ENCODE measurements at regions not wholly inside any gene's neighbourhood (a gene's known extent, or its start where the extent isn't known, plus 50 kb on each side); places are given as distances from the start of the nearest gene placed in this dataset.

DNA sequence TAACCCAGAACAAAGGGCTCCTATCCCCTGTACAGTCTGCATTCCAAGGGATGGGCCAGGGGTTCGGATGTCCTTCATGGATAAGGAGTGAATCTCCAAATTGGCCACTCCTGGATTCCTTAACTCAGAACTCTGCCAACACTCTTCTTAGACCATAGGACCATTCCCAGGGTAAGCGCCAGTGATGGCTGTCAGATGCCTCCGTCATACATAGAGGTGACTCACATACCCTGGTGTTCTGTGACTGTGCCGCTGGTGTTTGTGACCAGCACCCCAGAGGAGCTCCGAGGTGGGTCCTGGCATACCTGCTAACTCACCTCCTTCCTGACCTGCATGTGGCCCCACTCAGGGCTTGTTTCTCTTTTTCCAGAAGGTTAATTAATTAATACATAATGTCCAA, 134.7 kb downstream of the KLF13 start:
- 87% methylated on average over 5 of the region's 5 CpGs for WGBS (ENCODE audit: insufficient coverage)
- H3K4me3 ChIP-seq (ENCODE audit: control insufficient read depth in 1 of 7, extremely low read depth in 1 of 7, insufficient read depth in 4 of 7, low read depth in 2 of 7, low read length in 6 of 7) = no peak overlapping the region
- H3K36me3 ChIP-seq (ENCODE audit: control insufficient read depth in 4 of 4, insufficient read depth in 4 of 4, low read length in 3 of 4) = no peaks in the 10 kb centered on the region
- ChIA-PET POLR2A (no interaction called here), CTCF (interaction anchor here (1.4 to 3.6 kb wide), 2 partner anchors 11 to 80 kb away, joined by 3 to 22 read pairs; no protein-coding TSS in a partner anchor)
- H3K27ac ChIP-seq (ENCODE audit: insufficient read depth in 1 of 2, low read depth in 1 of 2, low read length in 2 of 2, poor library complexity in 1 of 2, severe bottlenecking in 2 of 2) = no peak overlapping the region
- no peaks in the 10 kb centered on the region for H3K9me3 ChIP-seq (ENCODE audit: control extremely low read depth in 1 of 5, control insufficient read depth in 4 of 5, insufficient read depth in 2 of 5, low read depth in 1 of 5, low read length in 4 of 5)
- peaks cover 0 to 4% (median 0%) of the 10 kb centered on the region in 5 experiments for H3K27me3 ChIP-seq (replicated peaks in 2 of 5; ENCODE audit: control insufficient read depth in 4 of 5, insufficient read depth in 5 of 5, low read length in 4 of 5)
- no peaks in the 10 kb centered on the region for H3K4me1 ChIP-seq (ENCODE audit: control extremely low read depth in 1 of 4, control insufficient read depth in 4 of 4, insufficient read depth in 4 of 4, low read length in 3 of 4)
- DNase-seq = no peak

DNA sequence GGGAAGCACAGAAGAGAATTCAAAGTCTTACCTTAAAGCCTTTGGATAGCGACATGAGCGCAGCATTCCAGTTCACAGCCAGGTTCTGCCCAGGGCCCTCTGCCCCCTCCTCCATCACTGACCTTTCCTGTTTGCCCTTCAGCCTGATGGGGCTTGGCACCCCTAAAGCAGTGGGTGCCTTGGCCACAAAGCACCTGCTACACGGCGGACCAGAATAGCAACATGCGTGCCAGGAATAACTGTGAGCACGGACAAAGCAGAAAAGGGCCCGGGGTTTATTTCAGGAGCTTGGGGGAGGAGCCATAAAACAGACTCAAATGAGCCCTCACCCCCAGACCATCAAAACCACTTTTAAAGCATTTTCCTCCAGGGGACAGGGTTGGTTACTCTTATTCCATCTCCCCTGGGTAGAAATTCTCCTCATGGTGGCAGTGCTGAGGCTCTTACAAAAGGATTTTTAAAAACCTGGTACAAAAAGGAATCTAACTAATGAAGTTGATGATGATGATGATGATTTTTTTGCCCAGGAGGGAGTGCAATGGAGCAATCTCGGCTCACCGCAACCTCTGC, 135.4 kb downstream of the KLF13 start:
- Histone ChIP-seq H3K27me3 (replicated peaks in 2 of 5; ENCODE audit: control insufficient read depth in 4 of 5, insufficient read depth in 5 of 5, low read length in 4 of 5) (peaks cover 0 to 4% (median 0%) of the 10 kb centered on the region in 5 experiments), H3K27ac (ENCODE audit: insufficient read depth in 1 of 2, low read depth in 1 of 2, low read length in 2 of 2, poor library complexity in 1 of 2, severe bottlenecking in 2 of 2) (no peak overlapping the region), H3K4me1 (ENCODE audit: control extremely low read depth in 1 of 4, control insufficient read depth in 4 of 4, insufficient read depth in 4 of 4, low read length in 3 of 4) (no peaks in the 10 kb centered on the region), H3K36me3 (ENCODE audit: control insufficient read depth in 4 of 4, insufficient read depth in 4 of 4, low read length in 3 of 4) (no peaks in the 10 kb centered on the region), H3K4me3 (ENCODE audit: control insufficient read depth in 1 of 7, extremely low read depth in 1 of 7, insufficient read depth in 4 of 7, low read depth in 2 of 7, low read length in 6 of 7) (no peak overlapping the region), H3K9me3 (ENCODE audit: control extremely low read depth in 1 of 5, control insufficient read depth in 4 of 5, insufficient read depth in 2 of 5, low read depth in 1 of 5, low read length in 4 of 5) (no peaks in the 10 kb centered on the region)
- CTCF ChIA-PET = interaction anchor here (1.4 kb wide), 1 partner anchor 80 kb away, joined by 3 read pairs; no protein-coding TSS in a partner anchor
- POLR2A ChIA-PET = no interaction called here
- 97% methylated on average over 9 of the region's 9 CpGs for WGBS (ENCODE audit: insufficient coverage)
- DNase-seq = no peak

DNA sequence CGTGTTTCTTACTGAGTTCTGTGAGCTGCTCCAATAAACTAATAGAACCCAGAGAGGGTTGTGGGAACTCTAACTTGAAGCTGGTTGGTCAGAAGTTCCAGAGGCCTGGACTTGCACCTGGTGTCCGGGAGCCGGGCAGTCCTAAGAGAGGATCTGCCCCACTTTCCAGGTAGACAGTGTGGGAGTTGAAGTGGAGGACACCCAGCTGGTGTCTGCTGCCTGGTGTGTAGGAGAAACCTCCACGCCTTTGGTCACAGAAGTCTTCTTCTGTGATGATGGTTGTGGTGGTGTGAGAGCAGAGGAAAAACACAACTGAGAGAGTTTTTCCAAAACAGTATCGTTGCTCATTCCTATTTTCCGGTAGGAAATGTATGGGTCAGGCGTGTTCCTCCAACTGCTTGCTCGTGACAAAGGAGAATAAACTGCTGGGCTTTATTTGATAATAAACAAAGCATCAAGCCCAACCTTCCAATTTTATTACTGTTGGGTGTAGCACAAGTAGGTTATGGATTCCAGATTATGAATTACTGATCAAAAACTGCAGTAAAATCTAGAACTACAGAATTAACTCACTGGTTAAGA, 137.0 kb downstream of the KLF13 start:
- Histone ChIP-seq H3K4me1 (ENCODE audit: control extremely low read depth in 1 of 4, control insufficient read depth in 4 of 4, insufficient read depth in 4 of 4, low read length in 3 of 4) (no peaks in the 10 kb centered on the region), H3K27me3 (replicated peaks in 2 of 5; ENCODE audit: control insufficient read depth in 4 of 5, insufficient read depth in 5 of 5, low read length in 4 of 5) (peaks cover 0 to 4% (median 0%) of the 10 kb centered on the region in 5 experiments), H3K27ac (ENCODE audit: insufficient read depth in 1 of 2, low read depth in 1 of 2, low read length in 2 of 2, poor library complexity in 1 of 2, severe bottlenecking in 2 of 2) (no peak overlapping the region), H3K4me3 (ENCODE audit: control insufficient read depth in 1 of 7, extremely low read depth in 1 of 7, insufficient read depth in 4 of 7, low read depth in 2 of 7, low read length in 6 of 7) (no peak overlapping the region), H3K9me3 (ENCODE audit: control extremely low read depth in 1 of 5, control insufficient read depth in 4 of 5, insufficient read depth in 2 of 5, low read depth in 1 of 5, low read length in 4 of 5) (no peaks in the 10 kb centered on the region), H3K36me3 (ENCODE audit: control insufficient read depth in 4 of 4, insufficient read depth in 4 of 4, low read length in 3 of 4) (no peaks in the 10 kb centered on the region)
- POLR2A ChIA-PET = no interaction called here
- CTCF ChIA-PET = interaction anchor here (0.8 to 1.7 kb wide), 7 partner anchors 9 to 99 kb away, joined by 3 to 5 read pairs (median 4); no protein-coding TSS in a partner anchor
- 98% methylated on average over 7 of the region's 8 CpGs for WGBS (ENCODE audit: insufficient coverage)
- DNase-seq = no peak

GRCh38 chr15:31464216-31465082, 137.8 kb downstream of the KLF13 start:
- H3K4me1 ChIP-seq (ENCODE audit: control extremely low read depth in 1 of 4, control insufficient read depth in 4 of 4, insufficient read depth in 4 of 4, low read length in 3 of 4) = no peaks in the 10 kb centered on the region
- POLR2A ChIA-PET = no interaction called here
- no peak overlapping the region for H3K27ac ChIP-seq (ENCODE audit: insufficient read depth in 1 of 2, low read depth in 1 of 2, low read length in 2 of 2, poor library complexity in 1 of 2, severe bottlenecking in 2 of 2)
- H3K36me3 ChIP-seq (ENCODE audit: control insufficient read depth in 4 of 4, insufficient read depth in 4 of 4, low read length in 3 of 4) = no peaks in the 10 kb centered on the region
- no peaks in the 10 kb centered on the region for H3K9me3 ChIP-seq (ENCODE audit: control extremely low read depth in 1 of 5, control insufficient read depth in 4 of 5, insufficient read depth in 2 of 5, low read depth in 1 of 5, low read length in 4 of 5)
- H3K27me3 ChIP-seq (replicated peaks in 2 of 5; ENCODE audit: control insufficient read depth in 4 of 5, insufficient read depth in 5 of 5, low read length in 4 of 5) = peaks cover 0 to 4% (median 0%) of the 10 kb centered on the region in 5 experiments
- no peak overlapping the region for H3K4me3 ChIP-seq (ENCODE audit: control insufficient read depth in 1 of 7, extremely low read depth in 1 of 7, insufficient read depth in 4 of 7, low read depth in 2 of 7, low read length in 6 of 7)
- WGBS (ENCODE audit: insufficient coverage) = 86% methylated on average over 10 of the region's 13 CpGs
- CTCF ChIA-PET = interaction anchor here (1.0 to 1.7 kb wide), 4 partner anchors 13 to 33 kb away, joined by 3 to 4 read pairs (median 4); no protein-coding TSS in a partner anchor
- no peak for DNase-seq

- WGBS (ENCODE audit: insufficient coverage) = 93% methylated on average over 8 of the region's 10 CpGs
- Histone ChIP-seq H3K4me3 (ENCODE audit: control insufficient read depth in 1 of 7, extremely low read depth in 1 of 7, insufficient read depth in 4 of 7, low read depth in 2 of 7, low read length in 6 of 7) (no peak overlapping the region), H3K27ac (ENCODE audit: insufficient read depth in 1 of 2, low read depth in 1 of 2, low read length in 2 of 2, poor library complexity in 1 of 2, severe bottlenecking in 2 of 2) (no peak overlapping the region), H3K9me3 (ENCODE audit: control extremely low read depth in 1 of 5, control insufficient read depth in 4 of 5, insufficient read depth in 2 of 5, low read depth in 1 of 5, low read length in 4 of 5) (no peaks in the 10 kb centered on the region), H3K4me1 (ENCODE audit: control extremely low read depth in 1 of 4, control insufficient read depth in 4 of 4, insufficient read depth in 4 of 4, low read length in 3 of 4) (no peaks in the 10 kb centered on the region), H3K27me3 (replicated peaks in 2 of 5; ENCODE audit: control insufficient read depth in 4 of 5, insufficient read depth in 5 of 5, low read length in 4 of 5) (peaks cover 0 to 4% (median 0%) of the 10 kb centered on the region in 5 experiments), H3K36me3 (ENCODE audit: control insufficient read depth in 4 of 4, insufficient read depth in 4 of 4, low read length in 3 of 4) (no peaks in the 10 kb centered on the region)
- ChIA-PET CTCF (interaction anchor here (1.2 to 1.4 kb wide), 3 partner anchors 12 to 24 kb away, joined by 3 to 4 read pairs (median 3); no protein-coding TSS in a partner anchor), POLR2A (no interaction called here)
- DNase-seq = no peak
Observed at GRCh38 chr15:31465083-31465955, 138.7 kb downstream of the KLF13 start.

DNA sequence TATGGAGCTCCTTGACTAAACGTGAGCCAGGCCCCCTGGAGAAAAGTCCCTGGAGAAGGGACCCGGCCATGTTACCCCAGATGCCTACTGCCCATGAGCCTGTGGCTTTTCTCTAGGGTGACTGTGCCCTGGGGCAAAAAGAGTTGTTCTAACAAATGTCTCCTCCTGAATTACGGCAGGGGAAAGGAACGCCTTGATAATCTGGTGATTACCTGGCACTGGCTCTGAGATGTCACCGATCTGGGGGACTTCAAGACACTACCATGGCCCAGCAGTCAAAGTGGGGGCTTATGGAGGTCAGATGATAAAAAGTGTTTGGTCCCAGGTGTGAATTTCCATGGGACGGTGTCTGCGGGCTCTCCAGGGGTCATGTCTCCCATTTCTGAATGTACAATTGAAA, 140.7 kb downstream of the KLF13 start:
- peaks cover 0 to 3% (median 1%) of the 10 kb centered on the region in 4 experiments for H3K4me1 ChIP-seq (ENCODE audit: control extremely low read depth in 1 of 4, control insufficient read depth in 4 of 4, insufficient read depth in 4 of 4, low read length in 3 of 4)
- no peak overlapping the region for H3K4me3 ChIP-seq (ENCODE audit: control insufficient read depth in 1 of 7, extremely low read depth in 1 of 7, insufficient read depth in 4 of 7, low read depth in 2 of 7, low read length in 6 of 7)
- peaks cover 0 to 4% (median 0%) of the 10 kb centered on the region in 5 experiments for H3K27me3 ChIP-seq (replicated peaks in 2 of 5; ENCODE audit: control insufficient read depth in 4 of 5, insufficient read depth in 5 of 5, low read length in 4 of 5)
- DNase-seq = no peak
- ChIA-PET CTCF (no interaction called here), POLR2A (no interaction called here)
- WGBS (ENCODE audit: insufficient coverage) = 96% methylated on average over 6 of the region's 7 CpGs
- no peak overlapping the region for H3K27ac ChIP-seq (ENCODE audit: insufficient read depth in 1 of 2, low read depth in 1 of 2, low read length in 2 of 2, poor library complexity in 1 of 2, severe bottlenecking in 2 of 2)
- H3K36me3 ChIP-seq (ENCODE audit: control insufficient read depth in 4 of 4, insufficient read depth in 4 of 4, low read length in 3 of 4) = no peaks in the 10 kb centered on the region
- no peaks in the 10 kb centered on the region for H3K9me3 ChIP-seq (ENCODE audit: control extremely low read depth in 1 of 5, control insufficient read depth in 4 of 5, insufficient read depth in 2 of 5, low read depth in 1 of 5, low read length in 4 of 5)
